ENCODE measurements at regions not wholly inside any gene's neighbourhood (a gene's known extent, or its start where the extent isn't known, plus 50 kb on each side); places are given as distances from the start of the nearest gene placed in this dataset.

- DNase-seq (ENCODE audit: low read depth) = no peak
Observed at GRCh38 chr3:44056446-44057240, 185.0 kb upstream of the TOPAZ1 start.

- DNase-seq (ENCODE audit: low read depth) = peak; percentile 22
Observed at GRCh38 chr3:44058022-44058867, 183.4 kb upstream of the TOPAZ1 start.

GRCh38 chr3:44058868-44059203, 182.8 kb upstream of the TOPAZ1 start:
- DNase-seq (ENCODE audit: low read depth) = no peak

- no peak for DNase-seq (ENCODE audit: low read depth)
Observed at GRCh38 chr3:44060164-44060563, 181.5 kb upstream of the TOPAZ1 start.

- no peak for DNase-seq (ENCODE audit: low read depth)
Observed at GRCh38 chr3:44061268-44061667, 180.4 kb upstream of the TOPAZ1 start.

GRCh38 chr3:44061961-44062360, 179.7 kb upstream of the TOPAZ1 start:
- DNase-seq (ENCODE audit: low read depth) = no peak

- DNase-seq (ENCODE audit: low read depth) = no peak
Observed at GRCh38 chr3:44065311-44066094, 176.2 kb upstream of the TOPAZ1 start.

GRCh38 chr3:44066806-44067205, 174.9 kb upstream of the TOPAZ1 start:
- no peak for DNase-seq (ENCODE audit: low read depth)

- no peak for DNase-seq (ENCODE audit: low read depth)
Observed at GRCh38 chr3:44067431-44067830, 174.3 kb upstream of the TOPAZ1 start.

- DNase-seq (ENCODE audit: low read depth) = no peak
Observed at GRCh38 chr3:44068753-44069152, 172.9 kb upstream of the TOPAZ1 start.

- no peak for DNase-seq (ENCODE audit: low read depth)
Observed at GRCh38 chr3:44069276-44069675, 172.4 kb upstream of the TOPAZ1 start.

GRCh38 chr3:44070841-44071546, 170.7 kb upstream of the TOPAZ1 start:
- DNase-seq (ENCODE audit: low read depth) = no peak

- no peak for DNase-seq (ENCODE audit: low read depth)
Observed at GRCh38 chr3:44072601-44073540, 168.8 kb upstream of the TOPAZ1 start.

- no peak for DNase-seq (ENCODE audit: low read depth)
Observed at GRCh38 chr3:44074181-44074580, 167.5 kb upstream of the TOPAZ1 start.

- no peak for DNase-seq (ENCODE audit: low read depth)
Observed at GRCh38 chr3:44076221-44076829, 165.4 kb upstream of the TOPAZ1 start.

- DNase-seq (ENCODE audit: low read depth) = no peak
Observed at GRCh38 chr3:44077267-44077666, 164.4 kb upstream of the TOPAZ1 start.

- DNase-seq (ENCODE audit: low read depth) = no peak
Observed at GRCh38 chr3:44078863-44079262, 162.8 kb upstream of the TOPAZ1 start.

- DNase-seq (ENCODE audit: low read depth) = no peak
Observed at GRCh38 chr3:44079916-44080315, 161.8 kb upstream of the TOPAZ1 start.

GRCh38 chr3:44080474-44081072, 161.1 kb upstream of the TOPAZ1 start:
- DNase-seq (ENCODE audit: low read depth) = no peak

GRCh38 chr3:44090036-44090435, 151.7 kb upstream of the TOPAZ1 start:
- no peak for DNase-seq (ENCODE audit: low read depth)
